ENCODE measurements at regions not wholly inside any gene's neighbourhood (a gene's known extent, or its start where the extent isn't known, plus 50 kb on each side); places are given as distances from the start of the nearest gene placed in this dataset.

DNA sequence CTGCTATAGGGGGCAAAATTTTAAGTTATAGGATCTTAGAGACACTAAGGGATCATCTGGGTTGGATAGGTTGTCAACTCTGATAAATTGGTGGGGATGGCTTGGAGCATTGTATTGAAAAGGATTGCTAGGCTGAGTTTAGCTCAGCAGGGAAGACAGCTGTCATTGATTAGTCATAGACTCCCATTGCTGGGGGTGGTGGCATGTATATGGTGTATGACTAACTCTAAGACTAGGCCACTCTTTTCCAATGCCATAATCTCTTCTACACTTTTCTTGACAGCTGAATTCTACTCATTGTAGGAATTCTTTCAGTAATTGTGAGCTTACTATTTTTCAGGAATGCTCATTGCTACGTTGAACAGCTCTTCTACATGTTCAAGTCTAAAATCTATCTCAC is 81.3 kb upstream of the PELI1 start:
- Histone ChIP-seq H3K9me3 (no peaks in the 10 kb centered on the region), H3K27ac (no peak overlapping the region), H3K36me3 (no peaks in the 10 kb centered on the region), H3K27me3 (no peaks in the 10 kb centered on the region), H3K4me1 (peaks cover 0 to 60% (median 49%) of the 10 kb centered on the region in 4 donors), H3K4me3 (no peak overlapping the region)
- TF ChIP-seq POLR2A (IDR thresholded peaks at IDR 0.05) (no peak), CTCF (IDR thresholded peaks at IDR 0.05) (no peak), EP300 (IDR thresholded peaks at IDR 0.05) (no peak), POLR2AphosphoS5 (IDR thresholded peaks at IDR 0.05) (no peak)
- WGBS, 2 donors, result 96 to 100% methylated on average over 1 of the region's 1 CpG
- DNase-seq, result no peak
- intact Hi-C loops (cut with DNase I), result loop anchor here (10.0 kb wide), 1 partner anchor 171 kb away; no protein-coding TSS in a partner anchor

DNA sequence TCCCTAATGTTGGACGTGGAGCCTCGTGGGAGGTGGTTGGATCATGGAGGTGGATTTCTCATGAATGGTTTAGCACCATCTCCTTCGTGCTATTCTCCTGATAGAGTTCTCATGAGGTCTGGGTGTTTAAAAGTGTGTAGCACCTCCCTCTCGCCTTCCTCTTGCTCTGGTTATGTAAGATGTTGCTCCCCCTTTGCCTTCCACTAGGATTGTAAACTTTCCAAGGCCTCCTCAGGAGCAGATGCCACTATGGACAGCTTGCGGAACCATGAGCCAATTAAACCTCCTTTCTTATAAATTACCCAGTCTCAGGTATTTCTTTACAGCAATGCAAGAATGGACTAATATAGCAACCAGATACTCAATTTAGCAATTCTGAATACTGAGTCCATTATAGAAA is 82.4 kb upstream of the PELI1 start:
- Histone ChIP-seq H3K27ac (peak overlapping the region in 2 of 4 donors; percentile 4 to 82), H3K36me3 (no peaks in the 10 kb centered on the region), H3K4me1 (peaks cover 0 to 54% (median 38%) of the 10 kb centered on the region in 4 donors), H3K4me3 (no peak overlapping the region), H3K9me3 (no peaks in the 10 kb centered on the region), H3K27me3 (no peaks in the 10 kb centered on the region)
- no peak for DNase-seq
- TF ChIP-seq POLR2AphosphoS5 (IDR thresholded peaks at IDR 0.05), result no peak
- TF ChIP-seq POLR2A (IDR thresholded peaks at IDR 0.05), result no peak
- TF ChIP-seq CTCF (IDR thresholded peaks at IDR 0.05), result no peak
- TF ChIP-seq EP300 (IDR thresholded peaks at IDR 0.05), result no peak
- intact Hi-C loops (cut with DNase I), result loop anchor here (10.0 kb wide), 1 partner anchor 172 kb away; no protein-coding TSS in a partner anchor
- 92 to 96% methylated on average over 5 of the region's 5 CpGs for WGBS, 2 donors

DNA sequence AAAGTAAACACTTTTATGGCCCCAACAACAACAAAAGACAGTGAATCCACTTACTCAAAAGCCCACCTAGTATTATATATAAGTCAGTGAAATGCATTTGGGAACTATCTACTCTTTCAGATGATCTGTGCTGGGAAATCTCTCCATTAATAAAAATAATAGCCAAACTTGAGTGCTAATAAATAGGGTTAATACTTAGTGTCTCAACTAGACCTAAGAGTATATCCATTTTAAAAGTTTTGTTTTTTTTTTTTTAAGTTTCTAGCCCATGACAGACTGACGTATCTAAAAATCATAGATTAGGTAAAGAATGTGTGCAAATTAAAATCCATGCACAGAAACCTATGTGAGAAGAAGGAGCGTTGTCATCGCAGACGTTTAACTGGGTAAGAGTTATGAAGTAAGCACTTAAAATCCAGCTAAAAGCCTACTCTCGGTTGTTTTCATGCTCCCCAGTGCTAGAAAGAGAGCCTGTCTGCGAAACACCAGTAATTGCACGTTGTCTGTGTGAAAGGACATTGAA is 83.4 kb upstream of the PELI1 start:
- Histone ChIP-seq H3K27ac (peak overlapping the region; percentile 73 to 82 (median 79)), H3K27me3 (no peaks in the 10 kb centered on the region), H3K4me1 (peaks cover 0 to 43% (median 28%) of the 10 kb centered on the region in 4 donors), H3K36me3 (no peaks in the 10 kb centered on the region), H3K9me3 (no peaks in the 10 kb centered on the region), H3K4me3 (peak overlapping the region; percentile 15 to 53 (median 45))
- DNase-seq, result no peak
- WGBS, 2 donors, result 5 to 26% methylated on average over 7 of the region's 7 CpGs
- TF ChIP-seq CTCF (IDR thresholded peaks at IDR 0.05), result no peak
- no peak for TF ChIP-seq POLR2A (IDR thresholded peaks at IDR 0.05)
- no peak for TF ChIP-seq EP300 (IDR thresholded peaks at IDR 0.05)
- TF ChIP-seq POLR2AphosphoS5 (IDR thresholded peaks at IDR 0.05), result no peak
- intact Hi-C loops (cut with DNase I), result loop anchor here (2.0 to 10.0 kb wide), 2 partner anchors 85 to 173 kb away; no protein-coding TSS in a partner anchor

- 1% methylated on average over 26 of the region's 26 CpGs for WGBS, 2 donors
- peak; percentile 60 to 90 (median 78) for TF ChIP-seq POLR2AphosphoS5 (IDR thresholded peaks at IDR 0.05)
- no peak for TF ChIP-seq POLR2A (IDR thresholded peaks at IDR 0.05)
- Histone ChIP-seq H3K9me3 (no peaks in the 10 kb centered on the region), H3K27ac (peak overlapping the region; percentile 73 to 82 (median 79)), H3K4me1 (peaks cover 0 to 42% (median 25%) of the 10 kb centered on the region in 4 donors), H3K4me3 (peak overlapping the region; percentile 15 to 53 (median 45)), H3K36me3 (no peaks in the 10 kb centered on the region), H3K27me3 (no peaks in the 10 kb centered on the region)
- intact Hi-C loops (cut with DNase I), result loop anchor here (2.0 to 10.0 kb wide), 2 partner anchors 85 to 173 kb away; no protein-coding TSS in a partner anchor
- DNase-seq, result peak; percentile 92
These were observed 84.0 kb upstream of the PELI1 start for GRCh38 chr2:64228126-64228678.

GRCh38 chr2:64228918-64229317 is 84.7 kb upstream of the PELI1 start:
- Histone ChIP-seq H3K27ac (peak overlapping the region; percentile 73 to 82 (median 79)), H3K36me3 (no peaks in the 10 kb centered on the region), H3K9me3 (no peaks in the 10 kb centered on the region), H3K4me3 (peak overlapping the region in 2 of 4 donors; percentile 52 to 53), H3K27me3 (no peaks in the 10 kb centered on the region), H3K4me1 (peaks cover 0 to 41% (median 30%) of the 10 kb centered on the region in 4 donors)
- intact Hi-C loops (cut with DNase I), result loop anchor here (2.0 to 10.0 kb wide), 2 partner anchors 86 to 174 kb away; no protein-coding TSS in a partner anchor
- no peak for TF ChIP-seq POLR2AphosphoS5 (IDR thresholded peaks at IDR 0.05)
- no peak for TF ChIP-seq POLR2A (IDR thresholded peaks at IDR 0.05)
- TF ChIP-seq CTCF (IDR thresholded peaks at IDR 0.05), result no peak
- no peak for TF ChIP-seq EP300 (IDR thresholded peaks at IDR 0.05)
- DNase-seq, result no peak
- 75 to 87% methylated on average over 4 of the region's 4 CpGs for WGBS, 2 donors
